NCI-H187 (cell line): ENCODE measurements at regions not wholly inside any gene's neighbourhood (a gene's known extent, or its start where the extent isn't known, plus 50 kb on each side); places are given as distances from the start of the nearest gene placed in this dataset.
"Not testable (repeated sequence)": the region's sequence is repeated elsewhere in the genome, so short reads cannot be mapped to it uniquely, and the experiment has no call there.

Source experiments
- DNase-seq, 2 experiments: peaks; one replicate each; lab custom pipeline; 2025; lab: John Stamatoyannopoulos, UW

- DNase-seq = no peak
Observed at GRCh38 chr7:79778786-79779770, 325.6 kb upstream of the MAGI2 start.

- no peak for DNase-seq
Observed at GRCh38 chr7:79775911-79776310, 322.4 kb upstream of the MAGI2 start.

- DNase-seq = no peak
Observed at GRCh38 chr7:79774150-79774549, 320.7 kb upstream of the MAGI2 start.

GRCh38 chr7:79770970-79771369 is 317.5 kb upstream of the MAGI2 start:
- no peak for DNase-seq

DNA sequence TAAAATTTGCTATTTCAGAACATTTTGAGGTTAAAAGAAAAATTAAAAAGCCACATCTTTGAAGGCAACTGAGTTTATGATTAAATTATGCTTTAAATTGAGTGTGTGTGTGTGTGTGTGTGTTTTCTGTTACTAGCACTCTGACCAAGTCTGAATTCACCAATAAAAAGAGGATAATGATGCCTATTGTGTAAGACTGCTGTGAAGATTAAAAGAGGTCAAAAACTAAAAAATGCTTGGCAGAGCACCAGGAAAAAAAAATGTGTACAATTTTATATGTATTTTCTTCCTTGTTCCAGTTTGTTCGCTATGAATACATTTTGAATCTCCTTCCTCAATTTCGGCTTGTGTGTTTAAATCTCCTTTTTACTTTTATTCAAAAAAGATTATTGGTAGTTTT is 316.6 kb upstream of the MAGI2 start:
- no peak for DNase-seq

GRCh38 chr7:79767876-79768560 is 314.6 kb upstream of the MAGI2 start:
- DNase-seq = not testable (repeated sequence)

GRCh38 chr7:79767192-79767591 is 313.7 kb upstream of the MAGI2 start:
- not testable (repeated sequence) for DNase-seq

DNA sequence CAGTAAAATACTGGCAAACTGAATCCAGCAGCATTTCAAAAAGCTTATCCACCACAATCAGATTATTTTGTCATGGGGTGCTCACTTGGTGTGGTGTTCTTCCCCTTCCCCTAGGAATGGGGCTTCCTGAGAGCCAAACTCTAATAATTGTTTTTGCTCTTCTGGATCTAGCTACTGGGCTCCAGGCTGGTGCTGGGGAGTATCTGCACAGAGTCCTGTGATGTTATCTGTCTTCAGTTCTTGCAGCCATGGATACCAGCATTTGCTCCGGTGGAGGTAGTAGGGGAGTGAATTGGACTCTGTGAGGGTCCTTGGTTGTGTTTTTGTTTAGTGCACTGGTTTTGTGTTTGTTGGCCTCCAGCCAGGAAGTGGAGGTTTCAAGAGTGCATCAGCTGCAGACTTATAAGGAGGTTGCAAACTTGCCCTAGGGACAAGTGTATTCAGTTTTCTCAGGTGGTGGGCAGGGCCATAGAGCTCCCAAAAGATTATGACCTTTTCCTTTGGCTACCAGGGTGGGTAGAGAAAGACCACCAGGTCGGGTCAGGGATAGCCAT is 308.5 kb upstream of the MAGI2 start:
- no peak for DNase-seq

GRCh38 chr7:79750941-79751340 is 297.5 kb upstream of the MAGI2 start:
- not testable (repeated sequence) for DNase-seq

DNA sequence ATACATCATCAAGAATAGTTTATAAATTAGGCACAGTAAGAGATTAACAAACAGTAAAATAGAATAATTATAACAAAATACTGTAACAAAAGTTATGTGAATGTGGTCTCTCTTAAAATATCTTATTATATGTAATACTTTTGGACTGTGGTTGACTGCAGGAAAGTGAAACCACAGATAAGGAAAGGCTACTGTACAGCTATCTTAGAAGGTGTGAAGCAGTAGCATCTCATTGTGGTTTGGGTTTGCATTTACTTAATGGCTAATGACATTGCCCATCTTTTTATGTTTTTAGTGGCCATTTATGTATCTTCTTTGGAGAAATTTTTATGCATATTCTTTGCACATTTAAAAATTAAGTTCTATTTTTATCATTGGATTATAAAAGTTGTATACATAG is 296.4 kb upstream of the MAGI2 start:
- DNase-seq = no peak

GRCh38 chr7:79741684-79742083 is 288.2 kb upstream of the MAGI2 start:
- DNase-seq = no peak

DNA sequence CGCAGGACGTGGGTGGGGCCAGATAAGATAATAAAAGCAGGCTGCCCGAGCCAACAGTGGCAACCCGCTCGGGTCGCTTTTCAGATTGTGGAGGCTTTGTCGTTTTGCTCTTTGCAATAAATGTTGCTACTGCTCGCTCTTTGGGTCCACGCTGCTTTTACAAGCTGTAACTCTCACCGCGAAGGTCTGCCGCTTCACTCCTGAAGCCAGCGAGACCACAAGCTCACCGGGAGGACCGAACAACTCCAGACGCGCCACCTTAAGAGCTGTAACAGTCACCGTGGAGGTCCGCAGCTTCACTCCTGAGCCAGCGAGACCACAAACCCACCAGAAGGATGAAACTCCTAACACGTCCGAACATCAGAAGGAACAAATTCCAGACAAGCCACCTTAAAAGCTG is 286.6 kb upstream of the MAGI2 start:
- no peak for DNase-seq

GRCh38 chr7:79739036-79739709 is 285.7 kb upstream of the MAGI2 start:
- not testable (repeated sequence) for DNase-seq

DNA sequence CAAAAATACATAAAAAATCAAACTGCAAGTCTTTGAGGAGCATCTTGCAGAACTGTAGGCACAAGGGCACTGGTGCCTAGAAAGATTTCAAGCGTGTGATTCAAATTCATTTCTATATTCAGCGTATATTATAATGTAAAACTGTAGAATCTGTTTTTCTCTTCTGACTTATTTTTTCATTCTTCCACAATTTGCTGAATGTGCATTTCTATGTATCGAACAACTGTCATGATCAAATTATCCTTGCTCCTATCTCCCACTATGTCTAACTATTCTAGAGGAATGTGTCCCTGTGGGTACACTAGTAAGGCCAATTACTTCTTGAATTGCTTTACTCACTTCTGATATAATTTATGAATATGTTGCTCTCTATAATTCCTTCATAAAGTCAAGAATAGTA is 283.0 kb upstream of the MAGI2 start:
- no peak for DNase-seq

DNA sequence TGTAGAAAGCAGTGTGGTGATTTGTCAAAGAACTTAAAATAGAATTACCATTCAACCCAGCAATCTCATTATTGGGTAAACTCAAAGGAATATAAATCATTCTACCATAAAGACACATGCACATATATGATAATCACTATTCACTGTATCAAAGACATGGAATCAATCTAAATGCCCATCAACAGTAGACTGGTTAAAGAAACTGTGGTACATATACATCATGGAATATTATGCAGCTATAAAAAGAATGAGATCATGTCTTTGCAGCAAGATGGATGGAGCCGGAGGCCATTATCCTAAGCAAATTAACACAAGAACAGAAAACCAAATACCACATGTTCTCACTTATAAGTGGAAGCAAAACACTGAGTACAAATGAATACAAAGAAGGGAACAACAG is 281.5 kb upstream of the MAGI2 start:
- no peak for DNase-seq

- DNase-seq = no peak
Observed at GRCh38 chr7:79734181-79734580, 280.7 kb upstream of the MAGI2 start.

DNA sequence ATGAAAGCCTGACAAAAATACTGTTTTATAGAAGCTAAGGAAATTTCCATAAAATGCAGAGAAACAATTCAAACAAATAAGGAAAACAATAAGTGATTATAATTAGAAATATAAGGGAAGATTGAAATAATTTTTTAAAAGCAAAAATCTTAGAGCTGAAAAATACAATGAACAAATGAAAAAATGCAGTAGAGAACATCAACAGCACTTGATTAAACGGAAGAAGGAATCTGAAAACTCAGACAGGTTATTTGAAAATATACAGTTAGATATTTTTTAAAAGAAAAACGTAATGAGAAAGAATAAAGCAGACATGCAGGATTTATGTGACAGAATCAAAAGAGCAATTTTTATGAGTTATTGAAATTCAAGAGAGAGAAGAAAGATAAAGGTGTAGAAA is 279.1 kb upstream of the MAGI2 start:
- no peak for DNase-seq

GRCh38 chr7:79730971-79731370 is 277.5 kb upstream of the MAGI2 start:
- DNase-seq = no peak

DNA sequence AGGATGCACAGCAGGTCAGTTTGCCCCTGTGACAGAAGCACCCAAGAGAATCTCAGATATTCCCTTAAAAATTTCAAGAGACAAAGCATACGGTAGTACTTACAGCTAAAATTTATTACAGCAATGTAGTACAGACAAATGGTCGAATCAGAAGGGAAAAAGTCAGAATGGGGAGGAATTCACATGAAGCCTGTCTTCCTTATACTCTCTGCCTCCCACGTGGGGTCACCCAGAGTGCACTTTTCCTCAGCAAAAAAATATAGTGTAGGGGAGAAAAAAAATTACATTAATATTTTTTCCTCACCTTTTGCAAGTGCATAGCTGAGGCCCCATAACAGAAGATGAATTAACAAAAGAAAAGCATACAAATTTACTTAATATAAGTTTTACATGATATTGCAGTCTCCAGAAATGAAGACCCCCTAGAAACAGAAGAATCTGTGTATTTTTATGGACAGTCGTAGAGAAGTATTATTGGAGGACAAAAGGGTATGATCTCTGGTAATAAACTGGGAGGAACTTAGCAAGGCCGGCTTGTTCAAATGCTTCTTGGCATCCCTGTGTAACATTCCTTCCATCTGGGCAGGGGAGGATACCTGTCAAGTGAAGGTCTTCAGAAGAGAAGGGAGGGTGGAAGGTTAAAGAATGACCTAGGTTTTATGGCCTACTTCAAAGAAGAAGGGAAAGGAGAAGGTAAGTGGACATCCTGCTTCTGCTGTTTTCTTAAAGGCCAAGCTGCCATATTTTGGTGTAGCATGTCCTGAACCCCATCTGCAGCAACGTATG is 270.6 kb upstream of the MAGI2 start:
- no peak for DNase-seq

DNA sequence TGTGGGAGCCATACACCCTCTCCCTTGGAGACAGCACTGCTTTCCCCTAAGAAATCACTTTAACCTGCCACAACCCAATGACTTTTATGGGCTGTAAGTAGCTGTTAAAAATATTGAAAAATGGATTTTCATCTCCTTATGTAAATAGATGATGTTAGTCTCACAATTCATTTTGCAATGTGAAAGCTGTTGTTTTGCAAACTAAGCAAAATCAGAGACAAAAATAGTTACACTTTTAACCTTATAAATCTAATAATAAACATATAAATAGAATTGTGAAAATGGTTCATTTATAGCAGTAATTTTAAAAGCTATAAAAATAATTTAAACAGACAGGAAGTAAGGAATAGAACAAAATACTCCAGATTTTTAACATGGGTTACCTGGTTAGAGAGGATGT is 268.8 kb upstream of the MAGI2 start:
- no peak for DNase-seq

GRCh38 chr7:79719216-79719615 is 265.7 kb upstream of the MAGI2 start:
- DNase-seq = no peak

GRCh38 chr7:79716329-79716728 is 262.9 kb upstream of the MAGI2 start:
- no peak for DNase-seq
